Neural cell (in vitro differentiated cells): ENCODE measurements at regions not wholly inside any gene's neighbourhood (a gene's known extent, or its start where the extent isn't known, plus 50 kb on each side); places are given as distances from the start of the nearest gene placed in this dataset.
"Not testable (repeated sequence)": the region's sequence is repeated elsewhere in the genome, so short reads cannot be mapped to it uniquely, and the experiment has no call there.

Experiments
- H2AFZ ChIP-seq: fragments of 200-600, 300-800 bp; sonication (generic), shearing (Covaris generic); 2 replicates; pipeline ENCODE4 v1.6.0; 2014; ENCODE audit warnings: low read depth, mild to moderate bottlenecking, antibody characterized with exemption, low read length, moderate library complexity
- H3F3A ChIP-seq: fragments of 200-600 bp; shearing (Covaris generic); 2 replicates; pipeline ENCODE4 v1.6.1; 2016; ENCODE audit warnings: mild to moderate bottlenecking, moderate library complexity, mixed read lengths, antibody characterized with exemption, low read length; ENCODE audit not compliant: insufficient read depth, poor library complexity, severe bottlenecking
- H3K27ac ChIP-seq: fragments of 200-600, 300-800 bp; sonication (generic), shearing (Covaris generic); 2 replicates; pipeline ENCODE4 v1.5.1; 2014; ENCODE audit warnings: mild to moderate bottlenecking, low read length, moderate library complexity
- H3K27me3 ChIP-seq: fragments of 300-800, 200-600 bp; sonication (generic), shearing (Covaris generic); 2 replicates; pipeline ENCODE4 v1.6.0; 2014; ENCODE audit warnings: mild to moderate bottlenecking, low read depth, low read length, moderate library complexity; ENCODE audit not compliant: insufficient read depth
- H3K36me3 ChIP-seq: fragments of 300-800, 200-600 bp; sonication (generic), shearing (Covaris generic); 2 replicates; pipeline ENCODE4 v1.5.1; 2014; ENCODE audit warnings: mild to moderate bottlenecking, antibody characterized with exemption, low read length, moderate library complexity; ENCODE audit not compliant: insufficient read depth
- H3K4me2 ChIP-seq: fragments of 300-800, 200-600 bp; sonication (generic), shearing (Covaris generic); 2 replicates; pipeline ENCODE4 v1.6.0; 2014; ENCODE audit warnings: mild to moderate bottlenecking, low read length
- H3K4me3 ChIP-seq: fragments of 300-800, 200-600 bp; sonication (generic), shearing (Covaris generic); 2 replicates; pipeline ENCODE4 v1.5.1; 2014; ENCODE audit warnings: mild to moderate bottlenecking, low read length, moderate library complexity
- H3K79me2 ChIP-seq: fragments of 200-600 bp; shearing (Covaris generic); replicated peaks from 2 replicates; pipeline ENCODE4 v1.6.0; 2014; ENCODE audit warnings: mild to moderate bottlenecking, low read length, moderate library complexity; ENCODE audit not compliant: insufficient read depth
- H3K9ac ChIP-seq: fragments of 300-800, 200-600 bp; sonication (generic), shearing (Covaris generic); 2 replicates; pipeline ENCODE4 v1.6.1; 2016; ENCODE audit warnings: mild to moderate bottlenecking, low read length, mixed read lengths
- H3K9me2 ChIP-seq: fragments of 200-600 bp; shearing (Covaris generic); 2 replicates; pipeline ENCODE4 v1.6.1; 2016; ENCODE audit warnings: mild to moderate bottlenecking, low read length, mixed read lengths; ENCODE audit not compliant: insufficient read depth
- H3K9me3 ChIP-seq: fragments of 200-600, 300-800 bp; sonication (generic), shearing (Covaris generic); 2 replicates; pipeline ENCODE4 v1.6.1; 2016; ENCODE audit warnings: mild to moderate bottlenecking, mixed run types, low read length, moderate library complexity, mixed read lengths
- H4K20me1 ChIP-seq: fragments of 200-600 bp; shearing (Covaris generic); 2 replicates; pipeline ENCODE4 v1.6.1; 2016; ENCODE audit warnings: mild to moderate bottlenecking, mixed run types; ENCODE audit not compliant: insufficient read depth
- CTCF ChIP-seq: fragments of 450-650 bp; IDR thresholded peaks from 2 replicates; pipeline ENCODE4 v1.5.1; 2014; ENCODE audit warnings: antibody characterized with exemption, mild to moderate bottlenecking, moderate library complexity; ENCODE audit not compliant: poor library complexity, severe bottlenecking
- EZH2 ChIP-seq: fragments of 200-600, 300-800 bp; shearing (Covaris generic), sonication (generic); IDR thresholded peaks from 2 replicates; pipeline ENCODE4 v1.6.1; 2014; ENCODE audit warnings: antibody characterized with exemption, low read length, borderline replicate concordance, mild to moderate bottlenecking; ENCODE audit not compliant: insufficient read depth, poor library complexity, severe bottlenecking
- MXI1 ChIP-seq: fragments of 450-650 bp; conservative IDR thresholded peaks from 2 replicates; pipeline ENCODE4 v1.6.1; 2014; ENCODE audit warnings: antibody characterized with exemption, mild to moderate bottlenecking; ENCODE audit not compliant: poor library complexity, severe bottlenecking
- POLR2AphosphoS5 ChIP-seq: IDR thresholded peaks from 2 replicates; pipeline ENCODE4 v1.6.1; 2012
- RAD21 ChIP-seq: fragments of 450-650 bp; conservative IDR thresholded peaks from 2 replicates; pipeline ENCODE4 v1.6.1; 2014; ENCODE audit warnings: antibody characterized with exemption, mild to moderate bottlenecking, moderate library complexity
- REST ChIP-seq: IDR thresholded peaks from 2 replicates; pipeline ENCODE4 v1.6.1; 2012; ENCODE audit warnings: borderline replicate concordance
- SMC3 ChIP-seq: fragments of 450-650 bp; conservative IDR thresholded peaks from 2 replicates; pipeline ENCODE4 v1.6.1; 2014; ENCODE audit warnings: antibody characterized with exemption, mild to moderate bottlenecking, moderate library complexity; ENCODE audit not compliant: poor library complexity

- Histone ChIP-seq H4K20me1 (no peaks in the 10 kb centered on the region), H3K9me3 (no peaks in the 10 kb centered on the region), H3K27ac (no peak overlapping the region), H2AFZ (no peak overlapping the region), H3K9ac (no peak overlapping the region), H3K4me3 (no peak overlapping the region), H3K27me3 (no peaks in the 10 kb centered on the region), H3K79me2 (no peaks in the 10 kb centered on the region), H3K36me3 (no peaks in the 10 kb centered on the region), H3K4me2 (no peak overlapping the region), H3K9me2 (no peaks in the 10 kb centered on the region), H3F3A (no peaks in the 10 kb centered on the region)
- TF ChIP-seq POLR2AphosphoS5 (no peak), SMC3 (no peak), REST (no peak), CTCF (no peak), EZH2 (no peak)
Observed at GRCh38 chr2:235433860-235434259, 60.0 kb upstream of the AGAP1 start.

- H3K27me3 ChIP-seq: no peaks in the 10 kb centered on the region
- H3K79me2 ChIP-seq: no peaks in the 10 kb centered on the region
- H3K9ac ChIP-seq: no peak overlapping the region
- H3F3A ChIP-seq: no peaks in the 10 kb centered on the region
- H3K9me2 ChIP-seq: no peaks in the 10 kb centered on the region
- H3K4me2 ChIP-seq: no peak overlapping the region
- TF ChIP-seq MXI1 (no peak), RAD21 (no peak), CTCF (no peak), POLR2AphosphoS5 (no peak), EZH2 (no peak)
- H3K9me3 ChIP-seq: no peaks in the 10 kb centered on the region
- H3K4me3 ChIP-seq: no peak overlapping the region
- H2AFZ ChIP-seq: no peak overlapping the region
- H4K20me1 ChIP-seq: no peaks in the 10 kb centered on the region
- no peak overlapping the region for H3K27ac ChIP-seq
- H3K36me3 ChIP-seq: no peaks in the 10 kb centered on the region
Observed at GRCh38 chr2:235439959-235440662, 53.7 kb upstream of the AGAP1 start.

GRCh38 chr2:235443580-235443979 is 50.3 kb upstream of the AGAP1 start:
- H3K36me3 ChIP-seq, H3K9ac ChIP-seq, H3K27ac ChIP-seq, H3K27me3 ChIP-seq, H3K4me2 ChIP-seq, H3K9me3 ChIP-seq, H2AFZ ChIP-seq, H3K9me2 ChIP-seq, H3K79me2 ChIP-seq, H4K20me1 ChIP-seq, H3K4me3 ChIP-seq, H3F3A ChIP-seq: not testable (repeated sequence)
